DND-41 (cell line): ENCODE measurements at regions not wholly inside any gene's neighbourhood (a gene's known extent, or its start where the extent isn't known, plus 50 kb on each side); places are given as distances from the start of the nearest gene placed in this dataset.

Experiments used
- ATAC-seq: fragments of 200-7000 bp; cut with Tn5 transposase; 3 replicates; pipeline ENCODE4 v1.9.1; 2021; ENCODE audit warnings: low read depth; ENCODE audit not compliant: insufficient read depth
- DNase-seq: peaks from one replicate; pipeline ENCODE4 v3.0.0-alpha.2; 2020
- H2AFZ ChIP-seq: 2 replicates; pipeline ENCODE4 v1.6.0; 2012; ENCODE audit warnings: low read depth, low read length
- H3K27ac ChIP-seq: 2 replicates; pipeline ENCODE4 v1.5.1; 2012; ENCODE audit warnings: low read length, inconsistent platforms
- H3K27me3 ChIP-seq: fragments of 200-600 bp; sonication (generic); 2 replicates; pipeline ENCODE4 v1.6.0; 2012; ENCODE audit warnings: low read length, mild to moderate bottlenecking, inconsistent platforms; ENCODE audit not compliant: insufficient read depth, poor library complexity
- H3K36me3 ChIP-seq: 2 replicates; pipeline ENCODE4 v1.5.1; 2012; ENCODE audit warnings: low read length, inconsistent platforms; ENCODE audit not compliant: insufficient read depth
- H3K4me1 ChIP-seq: 2 replicates; pipeline ENCODE4 v1.5.1; 2012; ENCODE audit warnings: mild to moderate bottlenecking, low read length; ENCODE audit not compliant: insufficient read depth
- H3K4me2 ChIP-seq: 2 replicates; pipeline ENCODE4 v1.6.0; 2012; ENCODE audit warnings: mild to moderate bottlenecking, moderate library complexity, low read length, inconsistent platforms; ENCODE audit not compliant: insufficient read depth
- H3K4me3 ChIP-seq, 2 experiments: fragments of 200-600 bp in 1 of 2; shearing (Covaris generic) in 1 of 2; 2 replicates each; pipeline ENCODE4 v1.5.1; 2012 to 2016; ENCODE audit warnings: inconsistent platforms in 2 of 2, low read length in 2 of 2, mild to moderate bottlenecking in 2 of 2, low read depth in 1 of 2, moderate library complexity in 1 of 2
- H3K79me2 ChIP-seq: 2 replicates; pipeline ENCODE4 v1.6.0; 2012; ENCODE audit warnings: low read length, inconsistent platforms; ENCODE audit not compliant: insufficient read depth
- H3K9ac ChIP-seq: 2 replicates; pipeline ENCODE4 v1.6.0; 2012; ENCODE audit warnings: low read depth, mild to moderate bottlenecking, inconsistent platforms, low read length, moderate library complexity
- H3K9me3 ChIP-seq: 2 replicates; pipeline ENCODE4 v1.5.1; 2012; ENCODE audit warnings: low read length, moderate library complexity, mild to moderate bottlenecking, inconsistent platforms; ENCODE audit not compliant: insufficient read depth, severe bottlenecking
- H4K20me1 ChIP-seq: 2 replicates; pipeline ENCODE4 v1.6.0; 2012; ENCODE audit warnings: low read length; ENCODE audit not compliant: insufficient read depth
- EZH2 ChIP-seq: IDR thresholded peaks from 3 replicates; pipeline ENCODE4 v1.6.1; 2012; ENCODE audit warnings: borderline replicate concordance, low read depth, mild to moderate bottlenecking, moderate library complexity, low read length, inconsistent platforms; ENCODE audit not compliant: severe bottlenecking
- TF ChIP-seq, protein P1 (sequence below): IDR thresholded peaks from 2 replicates; pipeline ENCODE4 v1.5.1; 2012; ENCODE audit warnings: borderline replicate concordance, low read length, moderate library complexity, mild to moderate bottlenecking; ENCODE audit not compliant: poor library complexity, severe bottlenecking; ENCODE audit errors: extremely low read depth

DNA sequence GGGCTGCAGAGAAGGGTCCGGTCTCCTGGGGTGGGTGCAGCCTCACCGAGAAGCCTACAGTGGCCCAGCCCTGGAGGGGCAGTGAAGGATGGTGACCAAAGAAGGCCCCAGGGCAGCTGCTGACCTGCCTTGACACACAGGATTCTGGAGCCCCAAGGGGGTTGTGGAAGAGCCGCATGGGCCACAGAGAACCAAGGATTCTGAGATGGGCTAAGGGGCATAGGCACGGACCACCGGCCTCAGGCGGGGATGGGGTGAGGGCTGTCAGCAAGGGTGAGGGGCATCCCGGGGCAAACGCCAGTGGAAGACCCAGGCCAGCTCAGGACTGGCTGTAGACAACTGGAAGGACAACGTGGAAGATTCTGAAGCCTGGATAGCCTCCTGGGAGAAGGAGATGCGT lies 151.6 kb downstream of the TEX29 start:
- ATAC-seq (no peak), DNase-seq (no peak)
- no peaks in the 10 kb centered on the region for H3K79me2 ChIP-seq
- H3K36me3 ChIP-seq: no peaks in the 10 kb centered on the region
- H3K4me1 ChIP-seq: no peaks in the 10 kb centered on the region
- no peak overlapping the region for H3K4me3 ChIP-seq
- no peaks in the 10 kb centered on the region; the same call in 1 of the 2 replicates for H4K20me1 ChIP-seq
- no peak overlapping the region for H3K27ac ChIP-seq
- no peaks in the 10 kb centered on the region for H3K9me3 ChIP-seq
- H3K4me2 ChIP-seq: no peak overlapping the region
- H3K9ac ChIP-seq: no peak overlapping the region
- TF ChIP-seq, protein P1, sequence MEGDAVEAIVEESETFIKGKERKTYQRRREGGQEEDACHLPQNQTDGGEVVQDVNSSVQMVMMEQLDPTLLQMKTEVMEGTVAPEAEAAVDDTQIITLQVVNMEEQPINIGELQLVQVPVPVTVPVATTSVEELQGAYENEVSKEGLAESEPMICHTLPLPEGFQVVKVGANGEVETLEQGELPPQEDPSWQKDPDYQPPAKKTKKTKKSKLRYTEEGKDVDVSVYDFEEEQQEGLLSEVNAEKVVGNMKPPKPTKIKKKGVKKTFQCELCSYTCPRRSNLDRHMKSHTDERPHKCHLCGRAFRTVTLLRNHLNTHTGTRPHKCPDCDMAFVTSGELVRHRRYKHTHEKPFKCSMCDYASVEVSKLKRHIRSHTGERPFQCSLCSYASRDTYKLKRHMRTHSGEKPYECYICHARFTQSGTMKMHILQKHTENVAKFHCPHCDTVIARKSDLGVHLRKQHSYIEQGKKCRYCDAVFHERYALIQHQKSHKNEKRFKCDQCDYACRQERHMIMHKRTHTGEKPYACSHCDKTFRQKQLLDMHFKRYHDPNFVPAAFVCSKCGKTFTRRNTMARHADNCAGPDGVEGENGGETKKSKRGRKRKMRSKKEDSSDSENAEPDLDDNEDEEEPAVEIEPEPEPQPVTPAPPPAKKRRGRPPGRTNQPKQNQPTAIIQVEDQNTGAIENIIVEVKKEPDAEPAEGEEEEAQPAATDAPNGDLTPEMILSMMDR: no peak
- no peak for TF ChIP-seq EZH2
- H3K27me3 ChIP-seq: no peaks in the 10 kb centered on the region
- H2AFZ ChIP-seq: no peak overlapping the region

DNA sequence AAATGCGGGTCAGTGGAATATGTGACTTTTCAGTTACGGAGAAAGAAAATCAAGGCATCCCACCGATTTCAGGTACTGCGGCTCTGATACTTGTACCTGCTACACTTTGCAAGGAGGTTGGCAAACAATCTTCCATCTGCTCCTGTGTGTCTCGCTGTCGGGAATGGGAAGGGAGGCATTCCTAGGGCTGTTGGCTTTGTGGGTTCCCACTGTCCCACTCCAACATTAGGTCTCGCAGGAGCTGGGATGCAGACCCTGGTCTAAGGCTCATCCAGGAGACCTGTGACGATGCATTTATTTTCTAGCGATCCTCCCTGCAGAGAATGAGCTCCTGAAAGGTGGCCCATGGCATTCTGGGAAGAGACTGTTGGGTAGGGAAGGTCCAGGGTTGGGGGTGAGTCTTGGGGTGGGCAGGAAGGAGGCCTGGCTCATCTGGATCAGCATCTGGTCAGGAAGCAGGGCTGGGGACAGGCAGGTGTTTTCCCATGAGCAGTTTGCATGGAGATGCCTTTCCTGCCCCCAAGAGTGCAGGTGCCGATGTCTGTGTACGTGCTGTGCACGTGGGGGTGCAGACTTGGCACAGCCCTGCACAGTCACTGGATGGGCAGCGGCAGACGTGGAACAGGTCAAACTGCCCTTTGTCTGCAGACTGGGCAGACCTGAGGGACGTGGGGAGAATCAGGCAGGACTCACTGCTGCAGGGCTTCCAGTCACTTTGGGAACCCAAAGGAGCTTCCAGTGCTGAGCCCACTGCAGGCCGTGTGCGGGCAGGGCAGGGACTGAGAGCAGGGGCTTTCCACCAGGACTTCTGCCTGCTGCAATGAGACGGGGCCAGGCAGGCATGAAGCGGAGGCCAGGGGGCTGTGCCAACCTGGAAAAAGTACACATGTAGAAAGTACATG lies 152.4 kb downstream of the TEX29 start:
- Histone ChIP-seq H4K20me1 (no peaks in the 10 kb centered on the region; the same call in 1 of the 2 replicates), H3K9ac (no peak overlapping the region), H3K9me3 (no peaks in the 10 kb centered on the region), H3K4me2 (no peak overlapping the region), H3K4me3 (no peak overlapping the region), H2AFZ (no peak overlapping the region), H3K27me3 (no peaks in the 10 kb centered on the region), H3K36me3 (no peaks in the 10 kb centered on the region), H3K4me1 (no peaks in the 10 kb centered on the region), H3K27ac (no peak overlapping the region), H3K79me2 (no peaks in the 10 kb centered on the region)
- TF ChIP-seq, protein P1: no peak
- TF ChIP-seq EZH2: no peak
- no peak for DNase-seq
- no peak for ATAC-seq

DNA sequence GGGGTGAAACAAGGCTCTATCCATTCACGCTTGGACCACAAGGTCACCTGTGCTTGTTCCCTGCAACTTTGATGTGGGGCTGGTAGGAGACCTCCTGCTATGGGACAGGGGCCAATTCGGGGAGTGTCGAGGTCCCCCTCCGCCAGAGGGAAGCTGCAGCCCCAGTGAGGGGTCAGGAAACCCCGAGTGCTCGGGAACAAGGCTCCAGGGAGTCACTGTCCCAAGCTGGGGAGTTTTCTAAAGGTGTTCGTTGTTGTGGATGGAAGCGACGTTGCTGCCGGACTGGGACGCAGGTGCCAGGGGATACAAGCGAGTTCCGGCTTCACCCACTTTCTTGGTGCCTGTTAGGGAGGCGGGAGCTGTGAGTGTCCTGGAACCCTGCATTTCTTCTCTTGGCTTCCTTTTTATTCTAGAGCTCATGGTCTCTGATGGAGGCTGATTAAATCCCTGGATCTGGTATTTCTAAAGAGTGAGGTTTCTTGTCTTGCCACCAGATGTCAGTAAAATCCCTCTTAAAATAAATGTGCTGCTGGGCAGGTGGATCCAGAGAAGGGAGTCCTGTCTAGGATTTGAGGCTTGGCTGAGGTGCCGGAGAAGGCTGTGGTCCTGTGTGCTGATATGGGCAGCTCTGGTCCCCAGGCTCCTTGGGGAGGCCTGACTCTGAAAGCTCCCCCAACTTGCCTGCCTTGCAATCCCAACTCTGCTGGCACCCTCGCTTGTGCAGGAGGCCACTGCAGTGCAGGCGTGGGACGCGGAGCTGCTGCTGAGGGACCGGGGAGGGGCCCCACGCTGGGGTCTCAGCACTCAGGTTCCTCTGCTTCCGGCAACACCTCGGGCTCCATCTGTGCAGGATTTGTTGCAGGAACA lies 153.9 kb downstream of the TEX29 start:
- TF ChIP-seq, protein P1: peak; percentile 70
- TF ChIP-seq EZH2: no peak
- no peak overlapping the region for H3K4me3 ChIP-seq
- H3K9me3 ChIP-seq: no peaks in the 10 kb centered on the region
- DNase-seq (no peak), ATAC-seq (peak; percentile 54; the same call in 1 of the 3 replicates)
- H3K9ac ChIP-seq: no peak overlapping the region
- H3K79me2 ChIP-seq: no peaks in the 10 kb centered on the region
- no peak overlapping the region for H3K27ac ChIP-seq
- no peaks in the 10 kb centered on the region for H3K4me1 ChIP-seq
- H4K20me1 ChIP-seq: no peaks in the 10 kb centered on the region; the same call in 1 of the 2 replicates
- no peak overlapping the region for H2AFZ ChIP-seq
- no peaks in the 10 kb centered on the region for H3K27me3 ChIP-seq
- H3K36me3 ChIP-seq: no peaks in the 10 kb centered on the region
- H3K4me2 ChIP-seq: no peak overlapping the region
